ENCODE measurements at regions not wholly inside any gene's neighbourhood (a gene's known extent, or its start where the extent isn't known, plus 50 kb on each side); places are given as distances from the start of the nearest gene placed in this dataset.

DNA sequence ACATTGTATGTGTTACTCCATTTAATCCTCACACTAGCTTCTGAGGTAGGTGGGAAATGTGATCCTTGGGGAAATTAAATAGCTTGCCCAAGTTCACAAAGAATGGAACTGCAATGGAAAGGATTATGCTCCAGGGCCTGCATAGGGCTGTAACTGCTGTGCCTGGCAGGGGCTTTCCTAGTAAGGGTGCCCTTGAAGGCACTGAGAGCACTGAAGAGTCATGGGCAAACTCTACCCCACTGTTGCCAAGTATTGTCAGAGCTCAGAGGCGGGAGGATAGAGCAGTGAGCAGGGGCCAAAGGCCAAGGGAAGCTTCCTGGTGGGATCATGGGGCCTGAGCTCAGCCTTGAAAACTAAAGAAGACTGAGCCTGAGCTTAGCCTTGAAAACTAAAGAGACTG, 133.0 kb upstream of the NALF2 start:
- no peak for TF ChIP-seq EZH2phosphoT487 (IDR thresholded peaks at IDR 0.05; ENCODE audit: borderline replicate concordance)
- TF ChIP-seq, protein P1, sequence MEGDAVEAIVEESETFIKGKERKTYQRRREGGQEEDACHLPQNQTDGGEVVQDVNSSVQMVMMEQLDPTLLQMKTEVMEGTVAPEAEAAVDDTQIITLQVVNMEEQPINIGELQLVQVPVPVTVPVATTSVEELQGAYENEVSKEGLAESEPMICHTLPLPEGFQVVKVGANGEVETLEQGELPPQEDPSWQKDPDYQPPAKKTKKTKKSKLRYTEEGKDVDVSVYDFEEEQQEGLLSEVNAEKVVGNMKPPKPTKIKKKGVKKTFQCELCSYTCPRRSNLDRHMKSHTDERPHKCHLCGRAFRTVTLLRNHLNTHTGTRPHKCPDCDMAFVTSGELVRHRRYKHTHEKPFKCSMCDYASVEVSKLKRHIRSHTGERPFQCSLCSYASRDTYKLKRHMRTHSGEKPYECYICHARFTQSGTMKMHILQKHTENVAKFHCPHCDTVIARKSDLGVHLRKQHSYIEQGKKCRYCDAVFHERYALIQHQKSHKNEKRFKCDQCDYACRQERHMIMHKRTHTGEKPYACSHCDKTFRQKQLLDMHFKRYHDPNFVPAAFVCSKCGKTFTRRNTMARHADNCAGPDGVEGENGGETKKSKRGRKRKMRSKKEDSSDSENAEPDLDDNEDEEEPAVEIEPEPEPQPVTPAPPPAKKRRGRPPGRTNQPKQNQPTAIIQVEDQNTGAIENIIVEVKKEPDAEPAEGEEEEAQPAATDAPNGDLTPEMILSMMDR (conservative IDR thresholded peaks at IDR 0.05; ENCODE audit: low read length), result no peak

DNA sequence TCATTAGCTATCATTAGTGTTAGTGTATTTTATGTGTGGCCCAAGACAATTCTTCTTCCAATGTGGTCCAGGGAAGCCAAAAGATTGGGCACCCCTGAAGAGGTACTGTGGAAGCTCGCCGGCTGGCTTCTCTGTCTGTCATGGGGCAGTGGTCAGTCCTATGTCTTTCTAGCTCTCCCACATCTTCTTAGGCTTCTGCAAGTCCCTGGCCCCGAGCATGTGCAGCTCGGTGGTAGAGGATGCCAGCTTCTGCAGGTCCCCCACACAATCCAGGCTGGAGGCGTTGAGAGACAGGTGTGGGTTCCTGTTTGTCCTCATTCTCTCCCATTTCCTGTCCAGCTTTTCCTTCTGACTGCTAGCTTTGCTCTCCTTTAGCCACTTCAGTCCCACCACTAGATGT, 134.1 kb upstream of the NALF2 start:
- no peaks in the 10 kb centered on the region for H3K4me1 ChIP-seq (ENCODE audit: insufficient read depth, low read length, poor library complexity, severe bottlenecking)
- H3K9ac ChIP-seq (ENCODE audit: low read depth, low read length, poor library complexity, severe bottlenecking), result no peak overlapping the region

More for the DNA sequence above, 133.0 kb upstream of the NALF2 start:
- no peak overlapping the region for H2AFZ ChIP-seq (ENCODE audit: low read length)
- no peak overlapping the region for H3K4me3 ChIP-seq (ENCODE audit: low read length, poor library complexity, severe bottlenecking)
- no peaks in the 10 kb centered on the region for H3F3A ChIP-seq (ENCODE audit: low read depth)
- H3K36me3 ChIP-seq (ENCODE audit: insufficient read depth, low read length), result no peaks in the 10 kb centered on the region
- no peaks in the 10 kb centered on the region for H3K4me1 ChIP-seq (ENCODE audit: insufficient read depth, low read length, poor library complexity, severe bottlenecking)
- no peak overlapping the region for H3K4me2 ChIP-seq (ENCODE audit: low read depth, low read length, poor library complexity, severe bottlenecking)
- no peaks in the 10 kb centered on the region for H4K20me1 ChIP-seq (ENCODE audit: insufficient read depth, low read length, poor library complexity, severe bottlenecking)
- H3K9me3 ChIP-seq (ENCODE audit: insufficient read depth, low read depth, low read length), result no peaks in the 10 kb centered on the region
- no peaks in the 10 kb centered on the region for H3K9me2 ChIP-seq (replicated peaks; ENCODE audit: low read depth, low read length)
- no peak overlapping the region for H3K9ac ChIP-seq (ENCODE audit: low read depth, low read length, poor library complexity, severe bottlenecking)
- H3K79me2 ChIP-seq (ENCODE audit: insufficient read depth, low read length), result no peaks in the 10 kb centered on the region
- H3K27me3 ChIP-seq (ENCODE audit: insufficient read depth, low read length, poor library complexity, severe bottlenecking), result no peaks in the 10 kb centered on the region

DNA sequence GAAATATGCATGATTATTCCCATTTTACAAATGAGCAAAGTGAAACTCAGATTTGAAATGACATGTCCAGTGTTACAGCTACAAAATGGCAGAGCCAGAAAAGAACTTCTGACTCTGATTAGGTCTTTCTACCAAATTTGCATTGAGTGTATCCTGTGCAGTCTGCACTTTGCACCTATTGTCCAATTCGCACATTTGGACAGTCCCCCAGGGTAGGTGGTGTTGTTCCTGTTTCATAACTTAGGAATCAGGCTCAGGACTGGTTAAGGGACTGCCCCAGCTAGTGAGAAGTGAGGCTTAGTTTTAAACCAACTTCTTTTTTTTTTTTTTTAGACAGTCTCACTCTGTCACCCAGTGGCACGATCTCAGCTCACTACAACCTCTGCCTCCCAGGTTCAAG, 137.9 kb upstream of the NALF2 start:
- Histone ChIP-seq H2AFZ (ENCODE audit: low read length) (no peak overlapping the region), H3K9ac (ENCODE audit: low read depth, low read length, poor library complexity, severe bottlenecking) (no peak overlapping the region), H3K9me3 (ENCODE audit: insufficient read depth, low read depth, low read length) (no peaks in the 10 kb centered on the region), H3K4me1 (ENCODE audit: insufficient read depth, low read length, poor library complexity, severe bottlenecking) (no peaks in the 10 kb centered on the region), H3K27me3 (ENCODE audit: insufficient read depth, low read length, poor library complexity, severe bottlenecking) (no peaks in the 10 kb centered on the region), H3K4me2 (ENCODE audit: low read depth, low read length, poor library complexity, severe bottlenecking) (no peak overlapping the region), H4K20me1 (ENCODE audit: insufficient read depth, low read length, poor library complexity, severe bottlenecking) (no peaks in the 10 kb centered on the region), H3F3A (ENCODE audit: low read depth) (no peaks in the 10 kb centered on the region), H3K4me3 (ENCODE audit: low read length, poor library complexity, severe bottlenecking) (no peak overlapping the region), H3K36me3 (ENCODE audit: insufficient read depth, low read length) (no peaks in the 10 kb centered on the region), H3K79me2 (ENCODE audit: insufficient read depth, low read length) (no peaks in the 10 kb centered on the region), H3K9me2 (replicated peaks; ENCODE audit: low read depth, low read length) (no peaks in the 10 kb centered on the region)
- TF ChIP-seq, protein P1 (conservative IDR thresholded peaks at IDR 0.05; ENCODE audit: low read length), result no peak
- TF ChIP-seq EZH2phosphoT487 (IDR thresholded peaks at IDR 0.05; ENCODE audit: borderline replicate concordance), result no peak

More for the DNA sequence above, 134.1 kb upstream of the NALF2 start:
- Histone ChIP-seq H3K4me2 (ENCODE audit: low read depth, low read length, poor library complexity, severe bottlenecking) (no peak overlapping the region), H3K9me3 (ENCODE audit: insufficient read depth, low read depth, low read length) (no peaks in the 10 kb centered on the region), H3K9me2 (replicated peaks; ENCODE audit: low read depth, low read length) (no peaks in the 10 kb centered on the region), H3K4me3 (ENCODE audit: low read length, poor library complexity, severe bottlenecking) (no peak overlapping the region), H4K20me1 (ENCODE audit: insufficient read depth, low read length, poor library complexity, severe bottlenecking) (no peaks in the 10 kb centered on the region), H3K27me3 (ENCODE audit: insufficient read depth, low read length, poor library complexity, severe bottlenecking) (no peaks in the 10 kb centered on the region), H3K36me3 (ENCODE audit: insufficient read depth, low read length) (no peaks in the 10 kb centered on the region), H2AFZ (ENCODE audit: low read length) (no peak overlapping the region), H3F3A (ENCODE audit: low read depth) (no peaks in the 10 kb centered on the region), H3K79me2 (ENCODE audit: insufficient read depth, low read length) (no peaks in the 10 kb centered on the region)
- TF ChIP-seq EZH2phosphoT487 (IDR thresholded peaks at IDR 0.05; ENCODE audit: borderline replicate concordance), result no peak
- TF ChIP-seq, protein P1 (conservative IDR thresholded peaks at IDR 0.05; ENCODE audit: low read length), result no peak

All from Loucy (cell line).